ENCODE measurements at regions not wholly inside any gene's neighbourhood (a gene's known extent, or its start where the extent isn't known, plus 50 kb on each side); places are given as distances from the start of the nearest gene placed in this dataset.
"Not testable (repeated sequence)": the region's sequence is repeated elsewhere in the genome, so short reads cannot be mapped to it uniquely, and the experiment has no call there.

DNA sequence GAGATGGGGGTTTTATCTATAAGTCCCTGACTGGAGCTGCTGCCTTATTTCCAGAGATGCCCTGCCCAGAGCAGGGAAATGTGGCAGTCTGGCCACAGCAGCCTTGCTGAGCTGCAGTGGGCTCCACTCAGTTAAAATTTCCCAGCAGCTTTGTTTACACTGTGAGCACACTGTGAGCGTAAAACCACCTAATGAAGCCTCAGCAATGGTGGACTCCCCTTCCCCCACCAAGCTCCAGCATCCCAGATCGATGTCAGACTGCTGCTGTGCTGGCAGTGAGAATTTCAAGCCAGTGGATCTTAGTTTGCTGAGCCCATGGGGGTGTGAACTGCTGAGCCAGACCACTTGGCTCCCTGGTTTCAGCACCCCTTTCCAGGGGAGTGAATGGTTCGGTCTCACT is 208.7 kb upstream of the RAI14 start:
- no peak for ATAC-seq

- ATAC-seq, result no peak
These were observed 206.5 kb upstream of the RAI14 start for GRCh38 chr5:34449639-34450038.

- no peak for ATAC-seq
These were observed 205.8 kb upstream of the RAI14 start for GRCh38 chr5:34450338-34450737.

GRCh38 chr5:34452170-34452828 is 203.8 kb upstream of the RAI14 start:
- ATAC-seq, result peak; percentile 62

DNA sequence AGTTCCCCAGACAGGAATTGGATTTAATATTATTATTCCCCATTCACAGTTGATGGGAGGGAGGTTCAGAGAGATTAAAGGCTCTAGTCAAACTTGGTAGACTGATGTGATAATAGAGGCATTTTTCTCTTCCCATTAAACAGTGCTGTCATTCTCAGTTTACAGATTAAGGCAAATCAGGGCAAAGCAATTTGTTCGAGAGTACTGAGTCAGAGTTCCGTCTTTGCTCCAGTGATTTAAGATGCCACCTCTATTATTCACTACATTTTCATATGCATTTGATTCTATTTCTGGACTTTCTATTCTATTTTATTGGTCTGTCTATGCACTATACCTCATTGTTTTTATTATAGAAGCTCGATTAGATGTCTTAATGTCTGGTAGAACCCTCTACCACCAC is 201.0 kb upstream of the RAI14 start:
- ATAC-seq, result no peak

DNA sequence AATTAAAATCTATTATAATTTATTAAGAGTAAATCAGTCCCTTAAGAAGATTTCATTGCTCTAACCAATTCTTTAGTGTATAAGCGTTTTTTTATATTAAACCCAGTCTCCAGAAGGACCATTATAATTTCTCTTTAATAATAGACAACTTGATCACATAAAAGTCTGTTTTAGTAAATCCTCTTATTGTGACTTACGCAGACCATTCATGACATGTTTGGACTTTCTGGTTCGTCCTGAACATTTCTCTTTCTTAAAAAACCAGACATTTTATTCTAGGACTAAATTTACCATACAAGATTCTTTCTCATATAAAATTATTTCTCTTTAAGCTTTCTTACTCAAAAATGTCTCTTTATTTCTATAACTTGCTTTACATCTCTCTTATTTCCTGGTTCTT is 196.2 kb upstream of the RAI14 start:
- ATAC-seq, result no peak

GRCh38 chr5:34460496-34460895 is 195.6 kb upstream of the RAI14 start:
- ATAC-seq, result no peak

DNA sequence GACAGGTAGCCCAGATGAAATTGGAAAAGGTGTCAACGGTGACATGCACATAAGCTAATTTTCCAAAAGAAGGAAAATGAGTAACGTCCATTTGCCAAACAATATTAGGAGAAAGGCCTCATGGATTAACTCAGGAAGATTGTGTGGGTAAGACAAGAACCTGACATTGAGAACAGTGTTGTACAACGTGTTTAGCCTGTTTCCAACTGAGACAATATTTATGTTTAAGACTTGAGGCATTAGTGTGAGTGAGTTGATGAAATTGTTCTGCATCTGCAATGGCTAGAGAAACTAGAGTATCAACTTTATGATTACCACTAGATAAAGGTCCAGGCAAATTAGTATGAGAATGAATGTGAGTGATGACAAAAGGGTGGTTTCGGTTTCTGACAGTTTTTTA is 191.3 kb upstream of the RAI14 start:
- ATAC-seq, result peak; percentile 52

DNA sequence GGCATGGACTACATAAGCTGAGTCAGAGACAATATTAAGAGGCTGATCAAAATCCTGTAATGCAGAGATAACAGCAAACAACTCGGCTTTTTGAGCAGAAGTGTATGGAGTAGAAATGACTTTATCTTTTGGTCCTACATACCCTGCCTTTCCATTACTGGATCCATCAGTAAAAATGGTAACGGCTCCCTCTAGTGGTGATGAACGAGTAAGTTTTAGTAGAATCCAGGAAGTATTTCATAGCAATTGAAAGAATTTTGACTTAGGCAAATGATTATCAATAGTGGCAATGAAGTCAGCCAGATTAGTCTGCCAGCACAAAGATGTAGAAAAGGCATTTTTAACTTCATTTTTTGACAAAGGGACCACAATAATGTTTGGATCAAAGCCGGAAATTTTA is 190.8 kb upstream of the RAI14 start:
- not testable (repeated sequence) for ATAC-seq

DNA sequence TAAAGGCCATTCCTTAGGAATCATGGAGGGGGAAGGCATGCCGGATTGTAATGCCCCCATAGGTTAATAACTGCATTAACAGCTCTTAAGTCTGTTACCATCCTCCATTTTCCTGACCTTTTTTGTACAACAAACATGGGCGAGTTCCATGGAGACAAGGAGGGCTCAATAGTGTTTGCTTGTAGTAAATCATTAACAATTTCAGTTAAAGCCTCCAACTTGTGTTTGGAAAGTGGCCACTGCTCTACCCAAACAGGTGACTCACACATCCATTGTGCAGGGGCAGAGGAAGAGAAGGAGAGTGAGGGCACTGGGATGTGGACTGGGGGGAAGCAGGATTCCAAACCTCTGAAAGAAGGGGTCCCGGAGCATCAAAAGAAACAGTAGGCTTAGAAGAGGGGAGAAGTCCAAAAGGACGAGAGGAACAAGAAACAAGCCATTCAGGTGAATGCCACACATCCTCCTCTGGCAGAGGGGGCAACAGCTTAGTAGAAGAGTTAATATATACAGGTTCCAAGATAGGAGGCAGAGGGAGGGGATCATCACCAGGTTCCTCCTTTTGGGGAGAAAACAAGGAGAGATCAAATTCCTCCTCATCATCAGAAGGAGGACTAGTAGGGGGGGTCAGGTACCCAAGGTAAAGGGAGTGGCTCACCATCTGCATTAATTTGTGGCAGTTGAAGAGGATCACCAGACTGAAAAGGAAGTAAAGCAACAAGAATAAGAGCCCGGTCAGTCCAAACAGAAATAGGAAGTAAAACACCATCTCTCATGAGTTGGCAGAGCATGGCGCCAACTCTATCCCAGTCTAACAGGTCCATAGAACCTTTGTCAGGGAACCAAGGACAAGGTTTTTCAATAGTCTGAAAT is 189.4 kb upstream of the RAI14 start:
- ATAC-seq, result not testable (repeated sequence)

DNA sequence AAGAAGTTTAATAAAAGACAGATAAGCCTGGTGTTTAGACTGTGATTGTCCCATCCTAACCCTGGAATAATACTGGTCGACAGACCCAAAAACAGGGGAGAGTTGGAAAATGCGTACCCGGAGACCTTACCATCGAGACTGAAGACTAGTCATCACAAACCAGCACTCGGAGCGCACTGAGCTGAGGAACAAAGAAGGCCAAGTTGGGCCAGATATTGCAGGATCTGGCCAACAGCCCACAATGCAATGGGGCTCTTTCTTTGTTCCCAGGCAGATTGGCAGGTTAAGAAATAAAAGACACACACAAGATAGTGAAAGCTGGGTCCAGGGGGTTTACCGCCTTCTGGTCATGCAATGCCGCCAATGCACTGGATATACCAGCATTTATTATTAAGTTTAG is 188.7 kb upstream of the RAI14 start:
- no peak for ATAC-seq

GRCh38 chr5:34467984-34468383 is 188.1 kb upstream of the RAI14 start:
- not testable (repeated sequence) for ATAC-seq

DNA sequence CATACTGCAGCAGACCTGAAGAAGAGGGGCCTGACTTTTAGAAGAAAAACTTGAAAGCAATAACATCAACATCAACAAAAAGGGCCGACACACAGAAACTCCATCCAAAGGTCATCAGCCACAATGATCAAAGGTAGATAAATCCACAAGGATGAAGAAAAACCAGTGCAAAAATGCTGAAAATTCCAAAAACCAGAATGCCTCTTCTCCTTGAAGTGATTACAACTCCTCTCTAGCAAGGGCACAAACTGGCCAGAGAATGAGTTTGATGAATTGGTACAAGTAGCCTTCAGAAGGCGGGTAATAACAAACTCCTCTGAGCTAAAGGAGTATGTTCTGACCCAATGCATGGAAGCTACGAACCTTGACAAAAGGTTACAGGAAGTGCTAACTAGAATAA is 186.2 kb upstream of the RAI14 start:
- ATAC-seq, result no peak

DNA sequence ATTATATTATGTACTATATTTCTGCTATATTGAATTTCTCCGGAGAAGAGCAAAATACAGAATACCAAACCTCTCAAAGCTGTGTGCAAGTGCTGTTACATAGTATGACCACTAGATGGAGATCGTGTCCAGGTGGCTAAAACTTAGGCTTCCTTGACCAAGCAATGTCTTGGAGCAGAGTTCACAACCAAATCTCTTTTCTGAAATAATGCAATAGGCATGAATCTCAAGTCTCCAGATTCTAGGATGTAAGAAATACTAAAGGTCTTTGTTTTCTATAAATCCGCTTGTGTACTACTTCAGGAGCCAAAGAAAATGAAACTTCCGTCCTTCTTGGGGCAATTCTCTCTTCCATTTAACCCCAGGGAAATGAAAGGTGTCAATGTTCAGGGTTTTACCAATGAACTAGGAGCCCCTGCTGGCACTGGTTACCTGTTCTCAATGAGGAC is 181.5 kb upstream of the RAI14 start:
- peak; percentile 78 for ATAC-seq

GRCh38 chr5:34475249-34475966 is 180.7 kb upstream of the RAI14 start:
- no peak for ATAC-seq

GRCh38 chr5:34476941-34477565 is 179.1 kb upstream of the RAI14 start:
- ATAC-seq, result no peak

GRCh38 chr5:34480810-34481528 is 175.2 kb upstream of the RAI14 start:
- ATAC-seq, result no peak

GRCh38 chr5:34483442-34484033 is 172.6 kb upstream of the RAI14 start:
- no peak for ATAC-seq

- ATAC-seq, result no peak
These were observed 171.8 kb upstream of the RAI14 start for GRCh38 chr5:34484216-34484920.

DNA sequence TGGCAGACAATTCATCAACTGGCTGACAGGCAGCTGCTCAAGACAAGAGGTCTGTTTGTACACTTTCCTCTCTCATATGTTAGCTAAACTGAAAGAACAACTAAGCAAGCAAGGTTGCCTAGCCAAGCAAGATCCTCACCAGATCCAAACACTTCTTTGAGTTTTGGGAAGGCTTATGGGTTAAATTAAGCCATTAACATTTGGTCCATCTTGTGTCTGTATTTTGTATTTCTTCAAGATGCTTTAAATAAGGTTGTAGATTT is 170.4 kb upstream of the RAI14 start:
- ATAC-seq, result no peak

DNA sequence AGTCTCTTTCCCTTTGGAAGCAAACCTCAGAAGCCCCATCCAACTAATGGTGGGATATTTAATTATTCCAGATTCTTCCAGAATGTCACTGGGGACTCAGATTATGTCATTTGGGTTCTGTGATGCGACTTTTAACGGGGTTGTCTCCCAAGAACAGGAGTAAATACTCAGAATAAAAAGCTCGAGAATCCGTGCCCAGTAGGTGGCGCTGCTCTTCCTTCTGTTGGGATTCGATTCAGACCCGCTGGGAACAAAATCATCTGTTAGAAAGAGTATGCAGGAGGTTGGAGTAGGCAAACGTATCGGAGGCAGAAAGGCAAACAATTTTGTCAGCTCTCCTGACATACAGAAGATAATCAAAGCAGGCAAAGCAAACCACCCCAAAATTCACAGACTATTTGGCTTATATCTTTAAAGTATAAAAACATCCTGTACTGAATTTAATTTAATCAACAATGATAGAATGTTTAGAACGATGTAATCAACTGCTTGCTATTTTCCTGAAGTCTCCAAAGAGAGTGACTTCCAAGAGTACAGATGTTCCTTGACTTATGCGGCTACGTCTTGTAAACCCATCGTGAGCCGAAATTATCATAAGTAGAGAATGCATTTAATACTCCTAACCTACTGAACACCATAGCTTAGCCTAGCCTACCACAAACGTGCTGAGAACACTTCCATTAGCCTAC is 169.8 kb upstream of the RAI14 start:
- ATAC-seq, result peak; percentile 63

Data from esophagus mucosa (tissue), 1 donor.